ENCODE measurements at regions not wholly inside any gene's neighbourhood (a gene's known extent, or its start where the extent isn't known, plus 50 kb on each side); places are given as distances from the start of the nearest gene placed in this dataset.

DNA sequence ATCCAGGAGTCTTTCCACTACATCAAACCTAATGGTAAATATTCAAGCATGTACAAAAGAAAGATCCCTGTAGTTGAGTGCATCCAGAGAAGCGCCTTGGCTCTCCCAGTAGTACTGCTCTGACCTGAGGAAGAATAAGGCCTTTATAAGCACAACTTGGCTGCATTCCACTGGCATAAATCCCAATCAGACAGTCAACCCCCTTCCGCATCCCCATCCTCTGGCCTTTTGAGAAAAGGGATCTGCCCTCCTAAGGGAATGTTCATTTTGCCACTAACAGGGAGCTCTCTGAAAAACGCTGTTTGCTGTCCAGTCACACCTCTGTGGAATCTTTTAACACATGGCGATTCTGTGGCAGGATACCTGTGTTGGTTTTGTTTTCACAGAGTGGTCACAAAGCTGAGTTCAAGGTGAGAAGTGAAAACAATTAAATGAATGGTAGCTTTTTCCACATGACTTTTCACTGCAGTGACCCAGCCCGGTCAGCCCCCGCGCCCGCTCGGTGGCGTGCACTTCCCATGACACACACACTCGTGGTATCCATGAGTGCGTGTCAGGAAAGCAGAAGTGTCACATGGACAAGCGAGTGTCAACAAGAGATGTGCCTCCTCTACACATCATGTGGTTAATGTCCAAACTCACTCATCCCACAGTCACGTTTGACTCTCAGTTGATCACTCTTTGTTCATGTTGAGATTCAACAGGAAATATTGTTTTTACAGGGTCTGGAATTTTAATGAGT lies 112.2 kb upstream of the ENPP6 start:
- ChIA-PET POLR2A (ENCODE audit: partially characterized antibody) (no interaction called here), CTCF (ENCODE audit: partially characterized antibody) (no interaction called here)
- no peaks in the 10 kb centered on the region for H4K20me1 ChIP-seq (replicated peaks in 1 of 2; ENCODE audit: control insufficient read depth in 1 of 2, insufficient read depth in 2 of 2, low read length in 2 of 2)
- H2BK5ac ChIP-seq (ENCODE audit: low read depth, low read length) = no peak overlapping the region
- no peak overlapping the region for H2BK120ac ChIP-seq (replicated peaks; ENCODE audit: low read depth, low read length)
- H3K36me3 ChIP-seq (ENCODE audit: control insufficient read depth in 2 of 4, insufficient read depth in 4 of 4, low read length in 3 of 4) = no peaks in the 10 kb centered on the region
- H2BK12ac ChIP-seq (ENCODE audit: low read depth, low read length) = no peak overlapping the region
- H3K4me1 ChIP-seq (replicated peaks in 1 of 4; ENCODE audit: control insufficient read depth in 3 of 4, insufficient read depth in 4 of 4, low read length in 3 of 4) = no peaks in the 10 kb centered on the region
- no peak for FAIRE-seq
- 93% methylated on average over 14 of the region's 14 CpGs; no CpG with 5 or more reads in 1 of the 2 experiments for WGBS, 2 experiments (ENCODE audit: extremely low coverage in 1 of 2, insufficient coverage in 1 of 2, insufficient read length in 1 of 2, insufficient replicate concordance in 2 of 2, low coverage in 1 of 2, low lambda C conversion rate in 2 of 2, missing lambda C conversion rate in 1 of 2)
- H2BK15ac ChIP-seq (ENCODE audit: low read length) = no peak overlapping the region
- no peak overlapping the region for H2BK20ac ChIP-seq (ENCODE audit: low read length)
- TF ChIP-seq TAF7 (optimal IDR thresholded peaks at IDR 0.05; ENCODE audit: borderline replicate concordance, low read depth, low read length) (no peak), GABPA (IDR thresholded peaks at IDR 0.05; ENCODE audit: borderline replicate concordance, insufficient read depth, low read length) (no peak)
- TF ChIP-seq, protein P1, sequence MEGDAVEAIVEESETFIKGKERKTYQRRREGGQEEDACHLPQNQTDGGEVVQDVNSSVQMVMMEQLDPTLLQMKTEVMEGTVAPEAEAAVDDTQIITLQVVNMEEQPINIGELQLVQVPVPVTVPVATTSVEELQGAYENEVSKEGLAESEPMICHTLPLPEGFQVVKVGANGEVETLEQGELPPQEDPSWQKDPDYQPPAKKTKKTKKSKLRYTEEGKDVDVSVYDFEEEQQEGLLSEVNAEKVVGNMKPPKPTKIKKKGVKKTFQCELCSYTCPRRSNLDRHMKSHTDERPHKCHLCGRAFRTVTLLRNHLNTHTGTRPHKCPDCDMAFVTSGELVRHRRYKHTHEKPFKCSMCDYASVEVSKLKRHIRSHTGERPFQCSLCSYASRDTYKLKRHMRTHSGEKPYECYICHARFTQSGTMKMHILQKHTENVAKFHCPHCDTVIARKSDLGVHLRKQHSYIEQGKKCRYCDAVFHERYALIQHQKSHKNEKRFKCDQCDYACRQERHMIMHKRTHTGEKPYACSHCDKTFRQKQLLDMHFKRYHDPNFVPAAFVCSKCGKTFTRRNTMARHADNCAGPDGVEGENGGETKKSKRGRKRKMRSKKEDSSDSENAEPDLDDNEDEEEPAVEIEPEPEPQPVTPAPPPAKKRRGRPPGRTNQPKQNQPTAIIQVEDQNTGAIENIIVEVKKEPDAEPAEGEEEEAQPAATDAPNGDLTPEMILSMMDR (IDR thresholded peaks at IDR 0.05; ENCODE audit: control extremely low read depth in 1 of 3, insufficient read depth in 1 of 3, low read depth in 1 of 3, low read length in 3 of 3) = no peak
- H3K27ac ChIP-seq (ENCODE audit: low read depth, low read length) = no peak overlapping the region
- H2AFZ ChIP-seq (ENCODE audit: low read length) = no peak overlapping the region
- H3K23me2 ChIP-seq (ENCODE audit: low read depth, low read length) = no peaks in the 10 kb centered on the region
- H3K4me3 ChIP-seq (ENCODE audit: extremely low read depth in 1 of 4, insufficient read depth in 2 of 4, low read depth in 3 of 4, low read length in 4 of 4) = no peak overlapping the region
- H3K56ac ChIP-seq (replicated peaks; ENCODE audit: insufficient read length, low read depth, low read length) = no peak overlapping the region
- H3K9me3 ChIP-seq (ENCODE audit: insufficient read depth in 2 of 2, low read depth in 1 of 2, low read length in 1 of 2) = no peaks in the 10 kb centered on the region
- no peak for DNase-seq (ENCODE audit: low read depth in 1 of 2, low spot score in 2 of 2)
- no peaks in the 10 kb centered on the region for H3K27me3 ChIP-seq (replicated peaks in 1 of 4; ENCODE audit: control insufficient read depth in 3 of 4, extremely low read depth in 1 of 4, insufficient read depth in 3 of 4, low read length in 3 of 4)
- H3K4me2 ChIP-seq (ENCODE audit: insufficient read depth in 1 of 2, low read depth in 2 of 2, low read length in 2 of 2) = no peak overlapping the region
- H2AK5ac ChIP-seq (ENCODE audit: low read depth, low read length) = no peak overlapping the region
- H4K5ac ChIP-seq (ENCODE audit: insufficient read length, low read depth, low read length) = no peak overlapping the region
- H3K79me2 ChIP-seq (ENCODE audit: control insufficient read depth in 1 of 2, insufficient read depth in 2 of 2, low read length in 2 of 2) = no peaks in the 10 kb centered on the region
- no peak overlapping the region for H3K23ac ChIP-seq (ENCODE audit: insufficient read length)
- no peak overlapping the region for H3K18ac ChIP-seq (ENCODE audit: extremely low read depth, low read length)
- no peak overlapping the region for H3K4ac ChIP-seq (replicated peaks; ENCODE audit: insufficient read length, low read depth, low read length)
- no peak overlapping the region for H4K91ac ChIP-seq (replicated peaks; ENCODE audit: insufficient read length, low read length)
- H4K8ac ChIP-seq (ENCODE audit: extremely low read depth, insufficient read depth, low read length) = no peak overlapping the region
- no peak overlapping the region for H3K9ac ChIP-seq (replicated peaks in 1 of 4; ENCODE audit: extremely low read depth in 1 of 4, low read depth in 3 of 4, low read length in 3 of 4)
- no peaks in the 10 kb centered on the region for H3K79me1 ChIP-seq (ENCODE audit: low read depth, low read length)
- no peak overlapping the region for H3K14ac ChIP-seq (ENCODE audit: insufficient read length)
